ENCODE measurements at regions not wholly inside any gene's neighbourhood (a gene's known extent, or its start where the extent isn't known, plus 50 kb on each side); places are given as distances from the start of the nearest gene placed in this dataset.
"Not testable (repeated sequence)": the region's sequence is repeated elsewhere in the genome, so short reads cannot be mapped to it uniquely, and the experiment has no call there.

GRCh38 chr14:22220427-22220826 lies 368.6 kb downstream of the DAD1 start:
- DNase-seq (ENCODE audit: low read depth, low spot score): no peak
- H3K9ac ChIP-seq (ENCODE audit: insufficient read length): no peak overlapping the region
- no peak overlapping the region for H3K4me3 ChIP-seq
- TF ChIP-seq EZH2 (IDR thresholded peaks at IDR 0.05) (no peak), FOXP2 (optimal IDR thresholded peaks at IDR 0.05; ENCODE audit: control extremely low read depth, extremely low read length, insufficient read depth) (no peak), POLR2AphosphoS5 (IDR thresholded peaks at IDR 0.05; ENCODE audit: borderline replicate concordance, low read depth, low read length) (no peak)
- no peaks in the 10 kb centered on the region for H3K36me3 ChIP-seq (ENCODE audit: insufficient read depth, low read length)
- H3K9me3 ChIP-seq (ENCODE audit: low read depth, low read length): 0 out of 2 replicates have a peak, but pooled peaks cover 2% of the 10 kb centered on the region
- H3K27ac ChIP-seq: no peak overlapping the region

- H3K36me3 ChIP-seq (ENCODE audit: insufficient read depth, low read length): no peaks in the 10 kb centered on the region
- no peak overlapping the region for H3K9ac ChIP-seq (ENCODE audit: insufficient read length)
- no peak overlapping the region for H3K4me3 ChIP-seq
- TF ChIP-seq EZH2 (IDR thresholded peaks at IDR 0.05) (no peak), FOXP2 (optimal IDR thresholded peaks at IDR 0.05; ENCODE audit: control extremely low read depth, extremely low read length, insufficient read depth) (no peak), POLR2AphosphoS5 (IDR thresholded peaks at IDR 0.05; ENCODE audit: borderline replicate concordance, low read depth, low read length) (no peak)
- DNase-seq (ENCODE audit: low read depth, low spot score): no peak
- H3K27ac ChIP-seq: no peak overlapping the region
- 0 out of 2 replicates have a peak, but pooled peaks cover 5% of the 10 kb centered on the region for H3K9me3 ChIP-seq (ENCODE audit: low read depth, low read length)
Observed at GRCh38 chr14:22218728-22219127, 370.3 kb downstream of the DAD1 start.

GRCh38 chr14:22213120-22213519 lies 375.9 kb downstream of the DAD1 start:
- no peak for DNase-seq (ENCODE audit: low read depth, low spot score)
- no peak overlapping the region for H3K4me3 ChIP-seq
- 0 out of 2 replicates have a peak, but pooled peaks cover 5% of the 10 kb centered on the region for H3K9me3 ChIP-seq (ENCODE audit: low read depth, low read length)
- H3K36me3 ChIP-seq (ENCODE audit: insufficient read depth, low read length): no peaks in the 10 kb centered on the region
- no peak overlapping the region for H3K27ac ChIP-seq
- no peak for TF ChIP-seq EZH2 (IDR thresholded peaks at IDR 0.05)
- TF ChIP-seq FOXP2 (optimal IDR thresholded peaks at IDR 0.05; ENCODE audit: control extremely low read depth, extremely low read length, insufficient read depth): no peak
- no peak for TF ChIP-seq POLR2AphosphoS5 (IDR thresholded peaks at IDR 0.05; ENCODE audit: borderline replicate concordance, low read depth, low read length)
- H3K9ac ChIP-seq (ENCODE audit: insufficient read length): no peak overlapping the region

- no peak overlapping the region for H3K4me3 ChIP-seq
- H3K9me3 ChIP-seq (ENCODE audit: low read depth, low read length): 0 out of 2 replicates have a peak, but pooled peaks cover 5% of the 10 kb centered on the region
- no peaks in the 10 kb centered on the region for H3K36me3 ChIP-seq (ENCODE audit: insufficient read depth, low read length)
- no peak overlapping the region for H3K27ac ChIP-seq
- TF ChIP-seq EZH2 (IDR thresholded peaks at IDR 0.05): no peak
- no peak for TF ChIP-seq FOXP2 (optimal IDR thresholded peaks at IDR 0.05; ENCODE audit: control extremely low read depth, extremely low read length, insufficient read depth)
- TF ChIP-seq POLR2AphosphoS5 (IDR thresholded peaks at IDR 0.05; ENCODE audit: borderline replicate concordance, low read depth, low read length): no peak
- H3K9ac ChIP-seq (ENCODE audit: insufficient read length): no peak overlapping the region
- no peak for DNase-seq (ENCODE audit: low read depth, low spot score)
Observed at GRCh38 chr14:22210906-22211305, 378.1 kb downstream of the DAD1 start.

GRCh38 chr14:22210026-22210425 lies 379.0 kb downstream of the DAD1 start:
- no peaks in the 10 kb centered on the region for H3K9me3 ChIP-seq (ENCODE audit: low read depth, low read length)
- H3K27ac ChIP-seq: no peak overlapping the region
- H3K36me3 ChIP-seq (ENCODE audit: insufficient read depth, low read length): no peaks in the 10 kb centered on the region
- no peak overlapping the region for H3K4me3 ChIP-seq
- no peak overlapping the region for H3K9ac ChIP-seq (ENCODE audit: insufficient read length)
- no peak for DNase-seq (ENCODE audit: low read depth, low spot score)
- TF ChIP-seq EZH2 (IDR thresholded peaks at IDR 0.05) (no peak), FOXP2 (optimal IDR thresholded peaks at IDR 0.05; ENCODE audit: control extremely low read depth, extremely low read length, insufficient read depth) (no peak), POLR2AphosphoS5 (IDR thresholded peaks at IDR 0.05; ENCODE audit: borderline replicate concordance, low read depth, low read length) (no peak)

- TF ChIP-seq POLR2AphosphoS5 (IDR thresholded peaks at IDR 0.05; ENCODE audit: borderline replicate concordance, low read depth, low read length): no peak
- H3K9ac ChIP-seq (ENCODE audit: insufficient read length): no peak overlapping the region
- H3K9me3 ChIP-seq (ENCODE audit: low read depth, low read length): no peaks in the 10 kb centered on the region
- no peak for DNase-seq (ENCODE audit: low read depth, low spot score)
- no peak overlapping the region for H3K27ac ChIP-seq
- H3K36me3 ChIP-seq (ENCODE audit: insufficient read depth, low read length): no peaks in the 10 kb centered on the region
- H3K4me3 ChIP-seq: no peak overlapping the region
Observed at GRCh38 chr14:22203036-22203435, 386.0 kb downstream of the DAD1 start.

- Histone ChIP-seq H3K9me3 (ENCODE audit: low read depth, low read length) (no peaks in the 10 kb centered on the region), H3K36me3 (ENCODE audit: insufficient read depth, low read length) (no peaks in the 10 kb centered on the region), H3K4me3 (no peak overlapping the region), H3K9ac (ENCODE audit: insufficient read length) (no peak overlapping the region), H3K27ac (no peak overlapping the region)
- no peak for TF ChIP-seq EZH2 (IDR thresholded peaks at IDR 0.05)
- TF ChIP-seq POLR2AphosphoS5 (IDR thresholded peaks at IDR 0.05; ENCODE audit: borderline replicate concordance, low read depth, low read length): no peak
- DNase-seq (ENCODE audit: low read depth, low spot score): no peak
Observed at GRCh38 chr14:22202313-22202712, 386.7 kb downstream of the DAD1 start.

GRCh38 chr14:22200977-22201605 lies 387.9 kb downstream of the DAD1 start:
- Histone ChIP-seq H3K4me3 (no peak overlapping the region), H3K36me3 (ENCODE audit: insufficient read depth, low read length) (no peaks in the 10 kb centered on the region), H3K9me3 (ENCODE audit: low read depth, low read length) (no peaks in the 10 kb centered on the region), H3K27ac (no peak overlapping the region), H3K9ac (ENCODE audit: insufficient read length) (no peak overlapping the region)
- DNase-seq (ENCODE audit: low read depth, low spot score): peak; percentile 35
- no peak for TF ChIP-seq FOXP2 (optimal IDR thresholded peaks at IDR 0.05; ENCODE audit: control extremely low read depth, extremely low read length, insufficient read depth)
- no peak for TF ChIP-seq POLR2AphosphoS5 (IDR thresholded peaks at IDR 0.05; ENCODE audit: borderline replicate concordance, low read depth, low read length)
- TF ChIP-seq EZH2 (IDR thresholded peaks at IDR 0.05): no peak

GRCh38 chr14:22200131-22200530 lies 388.9 kb downstream of the DAD1 start:
- H3K9me3 ChIP-seq (ENCODE audit: low read depth, low read length); H3K36me3 ChIP-seq (ENCODE audit: insufficient read depth, low read length); H3K4me3 ChIP-seq; H3K9ac ChIP-seq (ENCODE audit: insufficient read length); H3K27ac ChIP-seq; DNase-seq (ENCODE audit: low read depth, low spot score): not testable (repeated sequence)

Measured in SK-N-MC (cell line).